Neuronal stem cell (in vitro differentiated cells): ENCODE measurements at regions not wholly inside any gene's neighbourhood (a gene's known extent, or its start where the extent isn't known, plus 50 kb on each side); places are given as distances from the start of the nearest gene placed in this dataset.

Experiments used
- DNase-seq: peaks from one replicate; pipeline ENCODE4 v3.0.0-alpha.2; 2013; ENCODE audit warnings: low spot score
- H2AFZ ChIP-seq: one replicate; pipeline ENCODE4 v1.6.1; 2013; ENCODE audit warnings: mild to moderate bottlenecking, low read length, inconsistent platforms
- H2AK5ac ChIP-seq: 2 replicates; pipeline ENCODE4 v1.6.1; 2013; ENCODE audit warnings: low read depth, mild to moderate bottlenecking, inconsistent platforms, low read length, moderate library complexity, mixed read lengths
- H2BK120ac ChIP-seq: 2 replicates; pipeline ENCODE4 v1.6.1; 2013; ENCODE audit warnings: low read depth, mild to moderate bottlenecking, inconsistent platforms, low read length, moderate library complexity, mixed read lengths
- H2BK12ac ChIP-seq: one replicate; pipeline ENCODE4 v1.6.1; 2013; ENCODE audit warnings: low read length, inconsistent platforms
- H2BK15ac ChIP-seq: 2 replicates; pipeline ENCODE4 v1.6.1; 2013; ENCODE audit warnings: mild to moderate bottlenecking, low read length, inconsistent platforms, mixed read lengths
- H2BK5ac ChIP-seq: one replicate; pipeline ENCODE4 v1.6.1; 2013; ENCODE audit warnings: inconsistent platforms, mild to moderate bottlenecking, low read length, moderate library complexity
- H3K14ac ChIP-seq: one replicate; pipeline ENCODE4 v1.6.1; 2013; ENCODE audit warnings: low read length, inconsistent platforms
- H3K18ac ChIP-seq: 2 replicates; pipeline ENCODE4 v1.6.1; 2013; ENCODE audit warnings: low read length, inconsistent platforms
- H3K23ac ChIP-seq: 2 replicates; pipeline ENCODE4 v1.6.1; 2013; ENCODE audit warnings: low read depth, mild to moderate bottlenecking, mixed read lengths, low read length, inconsistent platforms; ENCODE audit not compliant: poor library complexity
- H3K27ac ChIP-seq: replicated peaks from 3 replicates; pipeline ENCODE4 v1.5.1; 2013; ENCODE audit warnings: low read length, inconsistent platforms
- H3K27me3 ChIP-seq, 3 experiments: 2 replicates each; pipeline ENCODE4 v1.6.1; 2013; ENCODE audit warnings: low read length in 3 of 3, mild to moderate bottlenecking in 2 of 3, inconsistent platforms in 1 of 3, low read depth in 1 of 3, mixed read lengths in 1 of 3, moderate library complexity in 1 of 3; ENCODE audit not compliant: control insufficient read depth in 3 of 3, insufficient read depth in 3 of 3
- H3K36me3 ChIP-seq, 2 donors: replicated peaks in 1 of 2; 2 replicates each; pipeline ENCODE4 v1.6.1; 2013; ENCODE audit warnings: low read length in 2 of 2; ENCODE audit not compliant: control insufficient read depth in 2 of 2, insufficient read depth in 2 of 2
- H3K4ac ChIP-seq: 2 replicates; pipeline ENCODE4 v1.6.1; 2013; ENCODE audit warnings: inconsistent platforms, mild to moderate bottlenecking, low read length, moderate library complexity
- H3K4me1 ChIP-seq, 2 donors: 1 replicate in 1 of 2; 2 replicates in 1 of 2; pipeline ENCODE4 v1.6.1; 2013; ENCODE audit warnings: low read length in 2 of 2, low read depth in 1 of 2; ENCODE audit not compliant: control insufficient read depth in 2 of 2, insufficient read depth in 1 of 2
- H3K4me2 ChIP-seq: one replicate; pipeline ENCODE4 v1.6.1; 2013; ENCODE audit warnings: mild to moderate bottlenecking, low read length, inconsistent platforms; ENCODE audit not compliant: insufficient read depth, poor library complexity, severe bottlenecking
- H3K4me3 ChIP-seq, 2 donors: 2 replicates each; pipeline ENCODE4 v1.5.1; 2013; ENCODE audit warnings: low read length in 2 of 2, mild to moderate bottlenecking in 2 of 2, inconsistent platforms in 1 of 2, moderate library complexity in 1 of 2
- H3K79me1 ChIP-seq: one replicate; pipeline ENCODE4 v1.6.1; 2013; ENCODE audit warnings: low read depth, mild to moderate bottlenecking, inconsistent platforms, low read length, moderate library complexity
- H3K9ac ChIP-seq: one replicate; pipeline ENCODE4 v1.6.1; 2013; ENCODE audit warnings: mild to moderate bottlenecking, low read depth, low read length, inconsistent platforms; ENCODE audit not compliant: poor library complexity
- H3K9me3 ChIP-seq, 2 donors: replicated peaks in 1 of 2; 2 replicates each; pipeline versions ENCODE3 to v1.6.1; 2013; ENCODE audit warnings: low read length in 2 of 2, mild to moderate bottlenecking in 2 of 2, inconsistent platforms in 1 of 2, low read depth in 1 of 2, mixed read lengths in 1 of 2, moderate library complexity in 1 of 2; ENCODE audit not compliant: control insufficient read depth in 2 of 2, insufficient read depth in 1 of 2
- H4K8ac ChIP-seq: one replicate; pipeline ENCODE4 v1.6.1; 2013; ENCODE audit warnings: low read depth, mild to moderate bottlenecking, inconsistent platforms, low read length, moderate library complexity
- H4K91ac ChIP-seq: one replicate; pipeline ENCODE4 v1.6.1; 2013; ENCODE audit warnings: low read length, low read depth, mild to moderate bottlenecking, inconsistent platforms; ENCODE audit not compliant: poor library complexity
- WGBS, 2 donors: extraction: QIAGEN DNeasy Blood & Tissue Kit; methylation state at CpG; one replicate each; pipeline ENCODE4 v1.1.7; 2013; ENCODE audit warnings: missing lambda C conversion rate in 2 of 2, mixed read lengths in 1 of 2; ENCODE audit not compliant: insufficient read length in 2 of 2, insufficient replicate concordance in 1 of 2; ENCODE audit errors: extremely low coverage in 2 of 2; 5-methylcytosine and 5-hydroxymethylcytosine counted together

DNA sequence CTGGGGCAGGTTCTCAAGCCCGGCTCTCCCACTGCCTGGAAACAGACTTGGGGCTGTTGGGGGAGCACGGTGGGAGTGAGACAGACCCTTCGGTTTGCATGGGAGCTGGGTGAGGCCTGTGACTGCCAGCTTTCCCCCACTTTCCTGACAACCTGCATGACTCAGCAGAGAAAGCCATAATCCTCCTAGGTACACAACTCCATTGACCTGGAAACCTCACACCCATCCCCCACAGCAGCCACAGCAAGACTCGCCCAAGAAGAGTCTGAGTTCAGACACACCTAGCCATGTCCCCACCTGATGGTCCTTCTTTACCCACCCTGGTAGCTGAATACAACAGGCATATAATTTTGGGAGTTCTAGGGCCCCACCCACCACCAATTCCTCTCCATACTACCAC is 57.6 kb upstream of the UBQLN2 start:
- WGBS, 2 donors: no CpG with 5 or more reads among the region's 4 CpGs
- no peak overlapping the region for H2AK5ac ChIP-seq

More for the DNA sequence above, 57.6 kb upstream of the UBQLN2 start:
- Histone ChIP-seq H3K23ac (no peak overlapping the region), H3K4me3 (no peak overlapping the region), H3K9ac (no peak overlapping the region), H2BK15ac (no peak overlapping the region), H4K8ac (no peak overlapping the region), H3K4ac (no peak overlapping the region), H3K9me3 (no peaks in the 10 kb centered on the region), H3K18ac (no peak overlapping the region), H3K4me1 (no peaks in the 10 kb centered on the region), H2BK120ac (no peak overlapping the region), H3K4me2 (no peak overlapping the region), H3K36me3 (no peaks in the 10 kb centered on the region), H2BK5ac (no peak overlapping the region), H4K91ac (no peak overlapping the region), H2AFZ (no peak overlapping the region), H3K27ac (no peak overlapping the region), H3K27me3 (peaks cover 0 to 2% (median 0%) of the 10 kb centered on the region in 3 experiments), H3K14ac (no peak overlapping the region), H3K79me1 (no peaks in the 10 kb centered on the region), H2BK12ac (no peak overlapping the region)
- no peak for DNase-seq
